OCI-LY3 (cell line): ENCODE measurements at regions not wholly inside any gene's neighbourhood (a gene's known extent, or its start where the extent isn't known, plus 50 kb on each side); places are given as distances from the start of the nearest gene placed in this dataset.

Experiments
- EZH2phosphoT487 ChIP-seq: fragments of 200-600 bp; shearing (Covaris generic); IDR thresholded peaks from 2 replicates; pipeline ENCODE4 v1.6.1; 2018; ENCODE audit warnings: antibody characterized with exemption, mixed run types, low read depth
- TF ChIP-seq, protein P1 (sequence below): fragments of 200-600, 300-600 bp; sonication (generic); IDR thresholded peaks from 2 replicates; pipeline ENCODE4 v1.5.1; 2014; ENCODE audit warnings: antibody characterized with exemption, low read length, low read depth

DNA sequence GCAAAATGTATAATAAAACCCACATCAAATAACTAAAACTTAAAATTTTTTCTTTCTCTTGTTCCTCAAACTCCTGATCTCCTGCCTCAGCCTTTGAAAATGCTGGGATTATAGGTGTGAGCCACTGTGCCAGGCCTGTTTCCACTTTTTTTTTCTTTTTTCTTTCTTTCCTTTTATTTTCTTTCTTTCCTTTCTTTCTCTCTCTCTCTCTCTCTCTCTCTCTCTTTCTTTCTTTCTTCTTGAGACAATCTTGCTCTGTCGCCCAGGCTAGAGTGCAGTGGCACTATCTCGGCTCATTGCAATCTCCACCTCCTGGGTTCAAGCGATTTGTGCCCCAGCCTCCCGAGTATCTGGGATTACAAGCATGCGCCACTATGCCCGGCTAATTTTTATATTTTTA is 164.6 kb downstream of the OR2B2 start:
- TF ChIP-seq, protein P1, sequence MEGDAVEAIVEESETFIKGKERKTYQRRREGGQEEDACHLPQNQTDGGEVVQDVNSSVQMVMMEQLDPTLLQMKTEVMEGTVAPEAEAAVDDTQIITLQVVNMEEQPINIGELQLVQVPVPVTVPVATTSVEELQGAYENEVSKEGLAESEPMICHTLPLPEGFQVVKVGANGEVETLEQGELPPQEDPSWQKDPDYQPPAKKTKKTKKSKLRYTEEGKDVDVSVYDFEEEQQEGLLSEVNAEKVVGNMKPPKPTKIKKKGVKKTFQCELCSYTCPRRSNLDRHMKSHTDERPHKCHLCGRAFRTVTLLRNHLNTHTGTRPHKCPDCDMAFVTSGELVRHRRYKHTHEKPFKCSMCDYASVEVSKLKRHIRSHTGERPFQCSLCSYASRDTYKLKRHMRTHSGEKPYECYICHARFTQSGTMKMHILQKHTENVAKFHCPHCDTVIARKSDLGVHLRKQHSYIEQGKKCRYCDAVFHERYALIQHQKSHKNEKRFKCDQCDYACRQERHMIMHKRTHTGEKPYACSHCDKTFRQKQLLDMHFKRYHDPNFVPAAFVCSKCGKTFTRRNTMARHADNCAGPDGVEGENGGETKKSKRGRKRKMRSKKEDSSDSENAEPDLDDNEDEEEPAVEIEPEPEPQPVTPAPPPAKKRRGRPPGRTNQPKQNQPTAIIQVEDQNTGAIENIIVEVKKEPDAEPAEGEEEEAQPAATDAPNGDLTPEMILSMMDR: no peak
- TF ChIP-seq EZH2phosphoT487: no peak
